ENCODE measurements at regions not wholly inside any gene's neighbourhood (a gene's known extent, or its start where the extent isn't known, plus 50 kb on each side); places are given as distances from the start of the nearest gene placed in this dataset.

GRCh38 chrX:19283597-19284339 is 60.0 kb upstream of the PDHA1 start:
- DNase-seq (ENCODE audit: extremely low spot score, unreplicated experiment) = no peak
- Mint-ChIP-seq H3K9me3 (ENCODE audit: unreplicated experiment) (peaks cover 12% of the 10 kb centered on the region), H3K36me3 (ENCODE audit: unreplicated experiment) (no peaks in the 10 kb centered on the region), H3K27ac (ENCODE audit: unreplicated experiment) (no peak overlapping the region), H3K4me3 (ENCODE audit: unreplicated experiment) (no peak overlapping the region), H3K4me1 (ENCODE audit: unreplicated experiment) (no peaks in the 10 kb centered on the region), H3K27me3 (ENCODE audit: unreplicated experiment) (peaks cover 2% of the 10 kb centered on the region)
- no peak for TF ChIP-seq CTCF (IDR thresholded peaks at IDR 0.05)

GRCh38 chrX:19285857-19286256 is 57.9 kb upstream of the PDHA1 start:
- H3K36me3 Mint-ChIP-seq (ENCODE audit: unreplicated experiment) = no peaks in the 10 kb centered on the region
- peaks cover 12% of the 10 kb centered on the region for H3K9me3 Mint-ChIP-seq (ENCODE audit: unreplicated experiment)
- peaks cover 2% of the 10 kb centered on the region for H3K27me3 Mint-ChIP-seq (ENCODE audit: unreplicated experiment)
- H3K4me3 Mint-ChIP-seq (ENCODE audit: unreplicated experiment) = no peak overlapping the region
- H3K27ac Mint-ChIP-seq (ENCODE audit: unreplicated experiment) = no peak overlapping the region
- DNase-seq (ENCODE audit: extremely low spot score, unreplicated experiment) = no peak
- no peaks in the 10 kb centered on the region for H3K4me1 Mint-ChIP-seq (ENCODE audit: unreplicated experiment)
- TF ChIP-seq CTCF (IDR thresholded peaks at IDR 0.05) = no peak

- no peak overlapping the region for H3K27ac Mint-ChIP-seq (ENCODE audit: unreplicated experiment)
Measured at GRCh38 chrX:19291086-19291485, 52.6 kb upstream of the PDHA1 start.

GRCh38 chrX:19293606-19294325 is 50.0 kb upstream of the PDHA1 start:
- H3K4me1 Mint-ChIP-seq (ENCODE audit: unreplicated experiment) = no peaks in the 10 kb centered on the region
- peaks cover 17% of the 10 kb centered on the region for H3K9me3 Mint-ChIP-seq (ENCODE audit: unreplicated experiment)
- peaks cover 6% of the 10 kb centered on the region for H3K27me3 Mint-ChIP-seq (ENCODE audit: unreplicated experiment)
- DNase-seq (ENCODE audit: extremely low spot score, unreplicated experiment) = no peak
- TF ChIP-seq CTCF (IDR thresholded peaks at IDR 0.05) = no peak
- no peak overlapping the region for H3K27ac Mint-ChIP-seq (ENCODE audit: unreplicated experiment)
- no peak overlapping the region for H3K4me3 Mint-ChIP-seq (ENCODE audit: unreplicated experiment)
- H3K36me3 Mint-ChIP-seq (ENCODE audit: unreplicated experiment) = no peaks in the 10 kb centered on the region

More at GRCh38 chrX:19291086-19291485, 52.6 kb upstream of the PDHA1 start:
- Mint-ChIP-seq H3K4me3 (ENCODE audit: unreplicated experiment) (no peak overlapping the region), H3K27me3 (ENCODE audit: unreplicated experiment) (peaks cover 2% of the 10 kb centered on the region), H3K4me1 (ENCODE audit: unreplicated experiment) (no peaks in the 10 kb centered on the region), H3K36me3 (ENCODE audit: unreplicated experiment) (no peaks in the 10 kb centered on the region), H3K9me3 (ENCODE audit: unreplicated experiment) (peaks cover 5% of the 10 kb centered on the region)
- TF ChIP-seq CTCF (IDR thresholded peaks at IDR 0.05) = no peak
- no peak for DNase-seq (ENCODE audit: extremely low spot score, unreplicated experiment)
